ENCODE measurements at regions not wholly inside any gene's neighbourhood (a gene's known extent, or its start where the extent isn't known, plus 50 kb on each side); places are given as distances from the start of the nearest gene placed in this dataset.

DNA sequence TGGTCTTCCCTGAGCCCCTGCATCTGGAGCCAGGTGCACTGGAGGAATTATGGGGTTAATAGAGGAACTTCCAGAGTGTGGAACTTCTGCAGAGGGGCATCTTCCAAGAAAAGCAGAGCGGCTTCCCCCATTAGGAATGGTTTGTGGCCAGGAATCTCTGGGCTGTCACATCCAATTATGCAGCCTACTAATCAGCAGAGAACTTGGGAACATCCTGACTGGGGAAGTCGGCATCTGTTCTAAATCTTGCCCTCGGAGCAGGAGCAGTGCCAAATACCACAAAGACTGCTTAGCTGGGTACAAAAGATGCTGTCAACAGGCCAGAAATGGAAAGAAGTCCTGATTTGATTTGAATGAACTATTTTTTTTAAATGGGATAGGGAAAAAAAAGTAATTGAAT lies 435.1 kb downstream of the ZNF536 start:
- Histone ChIP-seq H3K79me1 (ENCODE audit: low read depth, low read length) (no peaks in the 10 kb centered on the region), H3K9ac (replicated peaks in 1 of 4; ENCODE audit: extremely low read depth in 1 of 4, low read depth in 3 of 4, low read length in 3 of 4) (no peak overlapping the region; a peak in 1 of 7 replicates), H3K9me3 (ENCODE audit: insufficient read depth in 2 of 2, low read depth in 1 of 2, low read length in 1 of 2) (no peaks in the 10 kb centered on the region), H3K18ac (ENCODE audit: extremely low read depth, low read length) (no peak overlapping the region), H2BK12ac (ENCODE audit: low read depth, low read length) (no peak overlapping the region), H3K36me3 (ENCODE audit: control insufficient read depth in 2 of 4, insufficient read depth in 4 of 4, low read length in 3 of 4) (no peaks in the 10 kb centered on the region), H2BK120ac (replicated peaks; ENCODE audit: low read depth, low read length) (no peak overlapping the region), H4K20me1 (replicated peaks in 1 of 2; ENCODE audit: control insufficient read depth in 1 of 2, insufficient read depth in 2 of 2, low read length in 2 of 2) (no peaks in the 10 kb centered on the region), H2AK5ac (ENCODE audit: low read depth, low read length) (no peak overlapping the region), H4K5ac (ENCODE audit: insufficient read length, low read depth, low read length) (no peak overlapping the region), H2AFZ (ENCODE audit: low read length) (no peak overlapping the region), H4K8ac (ENCODE audit: extremely low read depth, insufficient read depth, low read length) (no peak overlapping the region), H3K4me1 (replicated peaks in 1 of 4; ENCODE audit: control insufficient read depth in 3 of 4, insufficient read depth in 4 of 4, low read length in 3 of 4) (peaks cover 2 to 17% (median 7%) of the 10 kb centered on the region in 4 experiments), H3K14ac (ENCODE audit: insufficient read length) (no peak overlapping the region), H3K79me2 (ENCODE audit: control insufficient read depth in 1 of 2, insufficient read depth in 2 of 2, low read length in 2 of 2) (no peaks in the 10 kb centered on the region), H2BK20ac (ENCODE audit: low read length) (no peak overlapping the region), H3K56ac (replicated peaks; ENCODE audit: insufficient read length, low read depth, low read length) (no peak overlapping the region), H2BK15ac (ENCODE audit: low read length) (no peak overlapping the region), H3K4ac (replicated peaks; ENCODE audit: insufficient read length, low read depth, low read length) (no peak overlapping the region), H3K23ac (ENCODE audit: insufficient read length) (no peak overlapping the region), H3K27me3 (replicated peaks in 1 of 4; ENCODE audit: control insufficient read depth in 3 of 4, extremely low read depth in 1 of 4, insufficient read depth in 3 of 4, low read length in 3 of 4) (no peaks in the 10 kb centered on the region), H3K4me2 (ENCODE audit: insufficient read depth in 1 of 2, low read depth in 2 of 2, low read length in 2 of 2) (no peak overlapping the region), H2BK5ac (ENCODE audit: low read depth, low read length) (no peak overlapping the region), H3K27ac (ENCODE audit: low read depth, low read length) (no peak overlapping the region), H3K23me2 (ENCODE audit: low read depth, low read length) (no peaks in the 10 kb centered on the region), H3K4me3 (ENCODE audit: extremely low read depth in 1 of 4, insufficient read depth in 2 of 4, low read depth in 3 of 4, low read length in 4 of 4) (no peak overlapping the region), H4K91ac (replicated peaks; ENCODE audit: insufficient read length, low read length) (no peak overlapping the region)
- POLR2A ChIA-PET (ENCODE audit: partially characterized antibody) = no interaction called here
- FAIRE-seq (no peak), DNase-seq (ENCODE audit: low read depth in 1 of 2, low spot score in 2 of 2) (no peak)
- CTCF ChIA-PET (ENCODE audit: partially characterized antibody) = interaction anchor here (1.2 to 2.8 kb wide), 3 partner anchors 20 to 28 kb away, joined by 3 to 11 read pairs (median 3); no protein-coding TSS in a partner anchor
- 93% methylated on average over 3 of the region's 3 CpGs; no CpG with 5 or more reads in 1 of the 2 experiments for WGBS, 2 experiments (ENCODE audit: extremely low coverage in 1 of 2, insufficient coverage in 1 of 2, insufficient read length in 1 of 2, insufficient replicate concordance in 2 of 2, low coverage in 1 of 2, low lambda C conversion rate in 2 of 2, missing lambda C conversion rate in 1 of 2)
- no peak for TF ChIP-seq NRF1 (IDR thresholded peaks at IDR 0.05; ENCODE audit: low read depth, low read length)
- TF ChIP-seq JUND (IDR thresholded peaks at IDR 0.05; ENCODE audit: low read length) = no peak
- no peak for TF ChIP-seq CREB1 (IDR thresholded peaks at IDR 0.05)
- TF ChIP-seq JUN (IDR thresholded peaks at IDR 0.05; ENCODE audit: low read depth, low read length) = no peak
- no peak for TF ChIP-seq RNF2 (IDR thresholded peaks at IDR 0.05; ENCODE audit: borderline replicate concordance, low read depth, low read length, missing control alignments, poor library complexity, severe bottlenecking)
- TF ChIP-seq KDM1A (IDR thresholded peaks at IDR 0.05; ENCODE audit: borderline replicate concordance, low read length) = no peak
- TF ChIP-seq, protein P1, sequence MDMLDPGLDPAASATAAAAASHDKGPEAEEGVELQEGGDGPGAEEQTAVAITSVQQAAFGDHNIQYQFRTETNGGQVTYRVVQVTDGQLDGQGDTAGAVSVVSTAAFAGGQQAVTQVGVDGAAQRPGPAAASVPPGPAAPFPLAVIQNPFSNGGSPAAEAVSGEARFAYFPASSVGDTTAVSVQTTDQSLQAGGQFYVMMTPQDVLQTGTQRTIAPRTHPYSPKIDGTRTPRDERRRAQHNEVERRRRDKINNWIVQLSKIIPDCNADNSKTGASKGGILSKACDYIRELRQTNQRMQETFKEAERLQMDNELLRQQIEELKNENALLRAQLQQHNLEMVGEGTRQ (IDR thresholded peaks at IDR 0.05; ENCODE audit: low read length) = no peak
